ENCODE measurements at regions not wholly inside any gene's neighbourhood (a gene's known extent, or its start where the extent isn't known, plus 50 kb on each side); places are given as distances from the start of the nearest gene placed in this dataset.

DNA sequence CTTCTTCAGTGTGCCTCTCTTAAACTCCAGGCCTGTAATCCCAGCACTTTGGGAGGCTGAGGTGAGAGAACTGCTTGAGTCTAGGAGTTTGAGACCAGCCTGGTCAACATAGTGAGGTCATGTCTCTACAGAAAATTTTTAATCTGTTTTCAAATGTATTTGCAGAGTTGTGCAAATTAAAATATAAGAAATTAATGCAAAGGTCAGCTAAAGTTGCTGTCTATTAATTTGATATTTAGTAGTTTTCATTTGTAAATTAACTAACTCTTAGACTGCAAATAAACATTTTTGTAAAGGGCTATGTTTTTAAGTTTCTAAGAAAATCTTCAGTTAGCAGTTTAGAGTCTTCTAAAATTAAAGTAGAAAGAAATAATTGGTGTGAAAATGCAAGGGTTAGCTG, 99.9 kb upstream of the TJP1 start:
- no peak for DNase-seq (ENCODE audit: low spot score)
- intact Hi-C loops (cut with DNase I) = loop anchor here (5.0 kb wide), 1 partner anchor 100 kb away; the partner anchor contains the start of gene TJP1

DNA sequence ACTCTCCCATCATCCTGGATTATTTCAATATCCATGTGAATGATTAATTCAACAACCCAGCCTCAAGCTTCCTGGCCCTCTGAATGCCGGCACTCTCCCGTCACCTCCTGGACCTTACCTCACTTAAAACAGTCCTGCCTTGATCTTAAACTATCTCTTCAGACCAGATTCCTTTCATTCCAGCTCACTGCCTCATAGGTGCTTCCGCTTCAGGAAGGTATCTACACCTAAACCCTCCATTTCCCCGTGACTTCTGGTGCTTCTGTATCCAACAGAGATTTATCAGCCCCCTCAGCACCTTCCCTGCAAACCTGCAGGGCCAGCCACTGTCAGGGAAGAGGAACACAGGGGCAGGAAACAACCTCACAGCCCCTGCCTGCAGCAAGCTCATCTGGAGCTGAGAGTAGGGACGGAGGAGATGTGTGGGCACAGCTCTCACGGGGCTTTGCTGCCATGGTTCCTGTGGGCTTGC, 98.9 kb upstream of the TJP1 start:
- no peak for DNase-seq (ENCODE audit: low spot score)
- intact Hi-C loops (cut with DNase I) = loop anchor here (5.0 kb wide), 1 partner anchor 99 kb away; the partner anchor contains the start of gene TJP1

DNA sequence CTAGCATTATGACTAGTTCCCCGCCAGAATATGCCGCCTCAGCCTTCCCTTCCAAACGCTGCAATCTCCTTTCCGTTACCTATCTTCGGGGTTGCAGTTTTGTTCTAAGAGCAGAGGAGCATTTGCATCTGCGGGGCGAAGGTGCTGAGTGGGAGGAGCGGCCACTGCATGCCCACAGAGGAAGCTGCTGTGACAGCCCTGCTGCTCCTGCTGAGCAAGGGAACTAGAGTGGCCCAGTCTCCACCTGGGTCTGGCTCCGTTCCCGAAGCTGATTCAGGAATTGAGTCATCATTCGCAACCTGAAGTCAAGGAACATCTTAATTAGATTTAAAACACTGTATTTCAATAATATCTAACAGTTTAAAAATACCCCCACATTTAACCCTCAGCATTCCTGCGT, 98.2 kb upstream of the TJP1 start:
- no peak for DNase-seq (ENCODE audit: low spot score)
- intact Hi-C loops (cut with DNase I) = loop anchor here (5.0 kb wide), 1 partner anchor 98 kb away; the partner anchor contains the start of gene TJP1

DNA sequence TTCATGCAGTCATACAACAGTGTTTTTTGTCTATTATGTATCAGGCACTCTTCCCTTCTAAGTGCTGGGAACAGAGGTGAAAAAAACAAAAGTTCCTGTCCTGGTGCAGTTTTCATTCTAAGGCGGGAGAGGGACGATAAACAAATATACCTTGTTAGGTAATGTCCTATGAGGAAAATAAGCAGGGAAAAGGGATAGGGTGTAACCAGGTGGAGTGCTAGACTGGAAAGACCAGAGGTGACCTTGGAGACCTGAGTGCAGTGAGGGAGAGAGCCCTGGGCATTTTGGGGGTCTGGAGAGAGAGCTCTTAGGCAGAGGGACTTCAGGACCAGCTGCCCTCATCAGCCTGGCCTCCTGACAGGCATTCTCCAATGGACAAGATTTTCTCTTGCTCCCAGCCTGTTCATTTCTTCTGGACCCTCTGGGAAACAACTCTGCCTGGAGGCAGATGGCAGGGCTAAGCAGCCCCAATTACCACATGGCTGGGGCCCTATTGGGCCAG, 97.2 kb upstream of the TJP1 start:
- intact Hi-C loops (cut with DNase I) = no loop called here
- DNase-seq (ENCODE audit: low spot score) = no peak

DNA sequence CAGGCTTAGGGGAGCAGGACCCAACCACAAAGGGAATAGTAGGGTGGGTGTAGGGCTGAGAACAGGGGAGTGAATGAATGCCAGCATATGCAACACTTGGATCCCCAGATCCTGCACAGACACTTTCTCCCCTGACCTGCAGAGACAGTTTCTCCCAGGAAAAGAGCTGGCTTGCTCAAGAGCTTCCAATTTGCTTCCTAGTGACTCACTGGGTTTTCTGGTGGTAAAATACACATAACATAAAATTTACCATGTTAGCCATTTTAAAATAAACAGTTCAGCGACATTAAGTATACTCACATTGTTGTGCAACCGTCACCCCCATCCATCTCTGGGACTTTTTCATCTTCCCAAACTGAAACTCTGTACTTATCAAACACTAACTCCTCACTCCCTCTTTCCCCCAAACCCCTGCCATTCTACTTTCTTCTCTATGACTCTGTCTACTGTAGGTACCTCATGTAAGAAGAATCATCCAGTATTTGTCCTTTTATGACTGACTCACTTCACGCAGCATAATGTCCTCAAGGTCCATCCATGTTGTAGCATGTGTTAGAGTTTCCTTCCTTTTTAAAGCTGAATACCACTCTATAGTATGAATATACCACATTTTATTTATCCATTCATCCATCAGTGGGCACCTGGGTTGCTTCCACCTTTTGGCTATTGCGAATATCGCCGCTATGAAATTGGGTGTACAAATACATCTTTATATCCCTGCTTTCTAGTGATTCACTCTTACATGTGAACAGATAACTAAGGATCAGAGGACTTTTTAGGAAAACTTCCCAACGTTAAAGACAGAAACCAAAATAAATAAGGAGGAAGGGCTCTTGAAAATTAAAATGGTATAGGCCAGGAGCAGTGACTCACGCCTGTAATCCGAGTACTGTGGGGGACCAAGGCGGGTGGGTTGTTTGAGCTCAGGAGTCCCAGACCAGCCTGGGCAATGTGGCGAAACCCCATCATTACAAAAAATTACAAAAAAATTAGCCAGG, 95.6 kb upstream of the TJP1 start:
- intact Hi-C loops (cut with DNase I) = no loop called here
- no peak for DNase-seq (ENCODE audit: low spot score)

DNA sequence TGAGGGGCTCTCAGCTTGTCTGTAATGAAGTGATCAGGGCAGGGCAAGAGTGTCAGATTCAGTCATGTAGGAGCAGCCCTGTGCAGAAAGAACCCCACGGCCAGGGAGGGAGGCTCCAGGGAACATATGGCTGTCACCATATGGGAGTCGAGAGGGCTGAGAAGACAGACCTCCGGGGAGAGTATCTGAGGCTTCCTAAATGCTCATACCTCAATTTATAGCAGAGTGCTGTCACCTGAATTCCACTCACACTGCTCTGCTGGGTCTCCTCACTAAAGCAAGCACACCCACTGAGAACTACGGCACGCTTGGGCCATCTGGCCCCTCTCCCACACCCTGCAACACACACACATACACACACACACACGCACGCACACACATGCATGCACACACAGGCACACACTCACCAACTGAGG, 92.3 kb upstream of the TJP1 start:
- intact Hi-C loops (cut with DNase I) = no loop called here

DNA sequence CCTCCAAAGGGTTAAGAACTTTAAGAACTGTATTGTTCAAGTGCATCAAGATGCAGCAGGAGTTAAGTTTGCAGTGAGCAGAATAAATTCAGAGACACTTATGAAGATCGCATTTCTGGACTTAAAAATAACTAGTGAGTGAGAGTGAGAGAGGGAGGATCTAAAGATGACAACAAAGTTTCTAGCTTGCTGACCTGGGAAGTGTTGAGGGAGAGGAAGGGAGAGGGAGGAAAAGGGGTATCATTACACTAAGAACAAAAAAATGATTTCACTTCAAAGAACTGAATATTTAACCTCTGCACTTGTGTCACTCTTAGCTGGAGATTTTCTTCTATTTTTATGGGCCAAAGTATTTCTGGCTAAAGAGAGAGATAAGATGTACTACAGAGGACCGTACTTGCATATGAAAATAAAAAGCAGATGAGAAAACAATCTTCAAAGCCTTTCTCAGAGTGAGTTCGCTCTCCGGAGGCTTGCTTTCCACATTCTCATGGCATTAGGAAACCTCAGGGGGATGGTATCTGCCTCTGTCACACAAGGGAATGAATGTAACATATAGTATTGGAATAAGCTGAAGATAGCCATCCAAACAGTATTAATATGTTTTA, 91.4 kb upstream of the TJP1 start:
- intact Hi-C loops (cut with DNase I) = no loop called here
- DNase-seq (ENCODE audit: low spot score) = no peak

More for the DNA sequence above, 92.3 kb upstream of the TJP1 start:
- DNase-seq (ENCODE audit: low spot score) = no peak

DNA sequence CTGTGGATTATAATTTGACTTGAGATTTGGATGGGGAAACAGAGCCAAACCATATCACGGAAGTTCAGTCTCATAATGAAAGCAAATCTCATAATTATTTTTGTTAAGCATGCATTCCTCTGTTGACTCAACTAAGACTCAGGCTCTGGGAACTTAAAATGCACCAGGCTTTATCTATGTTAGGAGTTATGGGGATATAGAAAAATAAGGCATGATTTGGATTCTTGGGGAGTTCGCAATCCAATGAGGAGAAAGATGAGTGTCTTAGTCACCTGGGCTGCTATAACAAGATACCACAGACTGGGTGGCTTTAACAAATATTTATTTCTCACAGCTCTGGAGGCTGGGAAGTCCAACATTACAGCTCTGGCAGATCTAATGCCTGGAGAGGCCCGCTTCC, 89.4 kb upstream of the TJP1 start:
- intact Hi-C loops (cut with DNase I) = no loop called here

DNA sequence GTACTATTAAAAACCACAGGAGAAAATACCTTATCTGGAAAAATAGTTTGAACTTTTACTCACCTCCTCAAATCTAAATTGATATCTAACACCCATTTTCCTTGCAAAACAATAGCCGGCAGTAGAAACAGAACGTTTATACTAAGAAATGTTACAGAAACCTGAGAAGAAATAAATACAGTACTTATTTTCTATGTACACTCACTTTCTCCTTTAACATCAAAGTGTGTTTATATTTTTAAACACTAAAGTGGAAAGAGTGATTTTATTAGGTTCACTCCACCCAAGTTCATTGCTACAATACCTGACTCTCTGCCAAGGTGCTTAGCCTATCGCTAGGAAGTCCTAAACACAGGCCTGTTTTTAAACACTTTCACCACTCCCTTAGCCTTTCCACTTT, 87.8 kb upstream of the TJP1 start:
- DNase-seq (ENCODE audit: low spot score) = no peak
- intact Hi-C loops (cut with DNase I) = no loop called here

More for the DNA sequence above, 89.4 kb upstream of the TJP1 start:
- DNase-seq (ENCODE audit: low spot score) = no peak

DNA sequence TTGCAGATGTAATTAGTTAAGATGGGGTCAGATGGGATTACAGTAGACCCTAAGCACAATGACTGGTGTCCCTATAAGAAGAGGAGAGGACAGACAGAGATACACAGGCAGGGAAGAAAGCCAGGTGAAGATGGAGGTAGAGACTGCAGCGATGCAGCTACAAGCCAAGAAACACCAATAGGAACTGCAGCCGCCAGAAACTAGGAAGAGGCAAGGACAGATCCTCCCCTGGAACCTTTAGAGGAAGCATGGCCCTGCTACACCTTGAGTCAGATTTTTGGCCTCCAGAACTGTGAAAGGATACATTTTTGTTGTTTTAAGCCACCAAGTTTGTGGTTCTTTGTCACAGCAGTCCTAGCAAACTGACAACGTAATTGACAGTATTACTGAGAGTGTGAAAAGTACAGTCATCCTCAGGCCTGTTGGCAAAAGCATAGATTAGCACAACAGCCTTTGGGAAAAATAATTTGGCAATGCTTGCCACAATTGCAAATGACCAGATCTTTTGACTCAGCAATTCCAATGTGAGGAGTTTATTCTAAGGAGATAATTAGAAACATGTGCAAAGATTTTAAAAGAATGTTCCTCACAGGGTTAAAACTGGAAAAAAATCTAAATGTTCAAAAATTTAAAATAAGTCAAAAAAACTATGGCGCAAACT, 82.6 kb upstream of the TJP1 start:
- intact Hi-C loops (cut with DNase I) = no loop called here
- no peak for DNase-seq (ENCODE audit: low spot score)

DNA sequence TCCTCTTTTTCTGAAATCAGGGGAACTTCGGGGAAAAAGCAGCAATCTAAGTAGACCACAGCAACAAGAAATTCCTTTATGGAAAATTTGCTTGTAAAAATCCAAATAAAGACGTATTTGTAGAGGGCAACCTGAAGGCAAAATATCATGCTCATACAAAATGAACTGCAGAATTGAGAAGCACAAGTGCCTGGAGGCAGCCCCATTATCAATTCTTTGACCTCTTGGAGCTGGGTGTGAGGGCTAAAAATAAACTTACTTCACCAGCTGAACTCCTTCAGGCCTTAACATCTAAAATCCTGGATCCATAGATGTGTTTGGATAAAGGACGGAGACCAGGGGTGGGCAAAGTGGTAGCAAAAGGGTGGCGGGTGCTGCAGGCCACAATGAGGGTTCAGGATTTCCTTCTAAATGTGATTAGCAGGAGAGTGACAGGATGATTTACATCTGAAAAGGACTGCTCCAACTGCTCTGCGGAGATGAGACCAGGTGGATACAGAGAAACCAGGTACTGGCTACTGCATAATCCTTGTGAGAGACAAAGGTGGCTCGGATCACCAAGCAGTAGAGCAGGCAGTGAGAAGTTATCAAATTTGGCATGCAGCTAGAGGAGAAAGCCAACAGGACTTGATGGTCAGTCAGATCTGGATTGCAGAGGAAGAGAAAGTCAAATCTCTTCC, 81.7 kb upstream of the TJP1 start:
- intact Hi-C loops (cut with DNase I) = no loop called here
- no peak for DNase-seq (ENCODE audit: low spot score)

DNA sequence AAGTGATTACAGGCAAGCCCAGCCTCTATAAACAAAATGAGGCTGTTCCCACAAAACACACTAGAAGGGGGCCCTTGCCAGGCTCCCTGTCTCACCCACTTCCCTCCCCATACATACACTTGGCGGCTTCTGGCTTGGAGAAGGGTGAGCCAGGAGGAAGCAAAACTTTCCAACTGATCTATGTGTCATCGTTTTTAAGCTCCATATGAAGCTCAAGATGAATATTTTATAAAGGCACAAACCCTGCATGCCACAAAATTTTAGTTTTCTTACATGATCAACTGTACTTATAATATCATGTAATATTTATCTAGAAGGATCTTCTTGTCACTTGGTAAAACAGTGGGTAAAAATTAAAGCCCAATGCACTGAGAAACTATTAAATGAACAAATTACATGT, 80.8 kb upstream of the TJP1 start:
- no peak for DNase-seq (ENCODE audit: low spot score)
- intact Hi-C loops (cut with DNase I) = no loop called here

DNA sequence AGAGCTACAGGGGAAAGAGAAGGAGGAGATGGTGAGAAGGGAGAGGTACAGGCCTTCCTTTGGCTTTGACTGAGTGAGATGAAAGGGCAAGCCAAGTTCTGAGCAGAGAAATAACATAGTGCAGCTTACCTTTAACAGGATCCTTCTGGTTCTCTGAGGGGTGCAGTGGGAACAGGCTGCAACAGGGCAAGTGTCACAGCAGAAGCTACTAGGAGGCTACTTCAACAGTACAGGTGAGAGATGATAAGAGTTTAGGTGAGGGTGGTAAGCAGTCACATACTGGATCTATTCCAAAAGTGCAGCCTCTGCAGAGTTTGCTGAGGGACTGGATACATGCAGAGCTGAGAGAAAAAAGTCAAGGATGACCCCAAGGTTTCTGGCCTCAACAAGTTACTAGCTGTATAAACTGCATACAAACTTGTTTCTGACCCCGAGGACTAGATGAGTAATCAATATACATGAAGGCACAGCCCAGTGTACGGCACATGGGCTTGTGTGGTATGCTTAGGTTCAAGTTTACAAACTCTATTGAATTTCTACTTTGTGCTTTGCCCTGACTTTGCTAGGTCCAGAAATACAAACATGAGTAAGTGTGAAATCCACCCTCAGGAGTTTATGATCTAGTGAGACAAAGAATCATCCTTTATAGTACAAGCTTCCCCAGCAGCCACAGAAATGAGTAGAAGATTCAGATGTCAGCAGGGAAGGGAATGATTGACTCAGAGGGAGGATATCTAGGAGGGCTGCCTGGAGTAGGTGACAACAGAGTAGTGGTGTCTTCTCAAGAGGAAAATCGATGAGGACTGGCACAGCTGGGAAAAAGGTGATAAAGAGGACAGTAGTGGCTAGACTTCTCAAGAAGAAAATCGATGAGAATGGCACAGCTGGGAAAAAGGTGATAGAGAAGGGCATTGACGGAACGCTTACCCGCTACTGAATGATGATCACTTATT, 78.2 kb upstream of the TJP1 start:
- DNase-seq (ENCODE audit: low spot score) = no peak
- intact Hi-C loops (cut with DNase I) = no loop called here

DNA sequence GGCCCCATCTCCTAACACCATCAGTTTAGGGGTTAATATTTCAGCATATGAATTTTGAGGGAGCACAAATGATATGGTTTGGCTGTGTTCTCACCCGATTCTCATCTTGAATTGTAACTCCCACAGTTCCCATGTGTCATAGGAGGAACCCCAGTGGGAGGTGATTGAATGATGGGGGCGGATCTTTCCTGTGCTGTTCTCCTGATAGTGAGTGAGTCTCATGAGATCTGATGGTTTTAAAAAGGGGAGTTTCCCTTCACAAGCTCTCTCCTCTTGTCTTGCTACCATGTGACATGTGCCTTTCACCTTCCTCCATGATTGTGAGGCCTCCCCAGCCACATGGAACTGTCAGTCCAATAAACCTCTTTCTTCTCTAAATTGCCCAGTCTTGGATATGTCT, 73.8 kb upstream of the TJP1 start:
- no peak for DNase-seq (ENCODE audit: low spot score)
- intact Hi-C loops (cut with DNase I) = no loop called here

DNA sequence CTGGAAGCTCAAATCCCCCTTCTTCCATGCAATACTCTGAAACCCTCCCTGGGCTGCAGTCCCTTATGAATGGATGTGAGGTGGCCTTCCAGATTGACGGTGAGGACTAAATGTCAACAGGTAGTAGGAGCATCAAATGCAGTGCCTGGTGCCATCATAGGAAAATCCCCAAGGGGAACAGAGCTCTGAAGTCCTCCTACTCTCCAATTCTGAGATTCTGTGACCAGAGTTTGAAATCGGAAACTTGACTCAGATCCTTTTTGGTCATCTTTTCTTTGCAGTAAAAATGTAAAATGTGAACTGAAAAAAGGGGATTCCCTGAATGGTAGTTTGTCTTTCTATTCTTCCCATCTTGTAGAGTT, 68.8 kb upstream of the TJP1 start:
- intact Hi-C loops (cut with DNase I) = no loop called here
- no peak for DNase-seq (ENCODE audit: low spot score)

DNA sequence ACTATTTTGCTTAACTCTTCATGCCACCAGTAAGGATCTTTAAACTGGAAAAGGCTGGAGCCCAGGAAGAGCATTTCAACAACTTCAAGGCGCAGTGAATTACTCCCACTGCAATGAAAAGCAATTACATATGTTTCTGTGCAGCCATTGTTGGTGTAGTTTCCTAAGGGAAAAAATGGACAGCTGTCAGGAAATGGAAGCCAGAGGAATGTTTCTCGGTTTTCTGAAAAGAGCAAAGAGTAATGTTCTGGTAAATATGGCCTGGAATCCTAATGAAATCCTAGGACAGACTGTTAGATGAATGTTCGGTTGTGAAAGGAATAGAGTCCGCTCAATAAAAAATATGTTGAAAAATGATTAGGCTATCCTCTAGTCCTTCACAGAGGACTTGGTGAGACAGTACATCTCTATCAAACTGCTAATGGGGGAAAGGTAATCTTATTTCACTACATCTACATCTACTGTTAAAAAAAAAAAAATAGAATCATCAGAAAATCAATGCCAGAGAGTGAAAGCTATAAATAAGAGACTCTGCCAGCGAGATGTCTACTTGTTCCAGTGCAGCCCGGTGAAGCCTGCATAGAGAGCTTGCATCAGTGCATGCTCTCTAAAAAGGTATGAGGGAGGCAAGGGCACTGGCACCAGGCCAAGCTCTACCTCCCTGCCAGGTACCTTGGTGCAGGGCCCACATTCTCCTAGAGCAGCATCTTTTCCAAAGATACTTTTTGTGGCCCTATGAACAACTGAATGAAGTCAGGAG, 68.2 kb upstream of the TJP1 start:
- intact Hi-C loops (cut with DNase I) = no loop called here
- DNase-seq (ENCODE audit: low spot score) = no peak

DNA sequence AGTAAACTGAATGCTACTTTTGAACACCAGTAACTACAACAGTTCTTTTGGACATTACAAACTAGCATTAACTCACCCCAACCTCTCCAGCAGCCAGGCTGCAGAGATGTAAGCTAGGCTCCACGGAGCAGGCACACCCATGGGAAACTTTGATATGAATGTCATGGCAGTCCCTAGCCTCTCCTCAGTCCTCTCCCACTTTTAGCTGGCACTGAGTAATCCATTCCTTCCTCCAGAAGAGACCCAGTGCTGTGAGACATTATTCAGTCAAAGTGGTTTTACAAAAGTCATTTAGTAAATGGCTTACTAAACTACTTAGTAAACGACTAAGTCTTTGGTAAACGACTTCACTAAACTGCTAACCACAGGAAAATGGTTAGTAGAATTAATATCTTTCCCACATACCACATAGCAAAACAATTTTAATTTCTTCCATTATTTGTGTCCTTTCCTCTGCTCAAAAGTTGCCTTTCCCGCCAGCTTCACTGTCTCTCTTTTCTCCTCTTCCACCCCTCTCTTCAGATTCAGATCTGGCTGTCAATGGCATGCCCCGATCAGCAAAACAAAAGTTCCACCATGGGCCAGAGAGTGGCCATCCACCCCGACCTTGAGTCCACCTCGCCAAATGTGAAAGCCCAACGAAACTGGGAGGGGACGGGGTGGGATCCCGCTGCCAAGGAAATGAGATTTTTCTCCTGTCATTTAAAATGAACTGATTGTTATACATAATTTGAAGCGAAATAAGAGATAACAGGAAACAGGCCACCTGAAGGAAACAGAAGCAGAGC, 67.5 kb upstream of the TJP1 start:
- DNase-seq (ENCODE audit: low spot score) = no peak
- intact Hi-C loops (cut with DNase I) = loop anchor here (5.0 kb wide), 1 partner anchor 67 kb away; the partner anchor contains the start of gene TJP1

All from cardiac septum (tissue), 1 donor.